Kidney (tissue), 13 donors: ENCODE measurements at regions not wholly inside any gene's neighbourhood (a gene's known extent, or its start where the extent isn't known, plus 50 kb on each side); places are given as distances from the start of the nearest gene placed in this dataset.

ENCODE experiments used
- DNase-seq, 5 donors: peaks; one replicate each; pipeline ENCODE4 v3.0.0-alpha.2; 2013 to 2020
- FAIRE-seq: peaks from 2 replicates; lab custom pipeline; 2012; peaks lifted over from hg19 to GRCh38; lab: Jason Lieb, UNC
- H3K27ac ChIP-seq, 2 donors: one replicate each; pipeline ENCODE4 v1.7.0; 2013; ENCODE audit warnings: low read depth in 2 of 2, low read length in 2 of 2, inconsistent platforms in 1 of 2
- H3K27me3 ChIP-seq: one replicate; pipeline ENCODE4 v1.7.1; 2013; ENCODE audit warnings: low read length, inconsistent platforms; ENCODE audit not compliant: control insufficient read depth, insufficient read depth
- H3K36me3 ChIP-seq, 3 donors: one replicate each; pipeline versions ENCODE4 v1.7.0 to v1.7.1; 2013; ENCODE audit warnings: low read length in 3 of 3, control low read depth in 1 of 3, inconsistent platforms in 1 of 3; ENCODE audit not compliant: insufficient read depth in 3 of 3, control insufficient read depth in 2 of 3
- H3K4me1 ChIP-seq, 3 donors: one replicate each; pipeline versions ENCODE4 v1.7.0 to v1.7.1; 2013; ENCODE audit warnings: low read length in 3 of 3, inconsistent platforms in 1 of 3, low read depth in 1 of 3; ENCODE audit not compliant: control insufficient read depth in 2 of 3, insufficient read depth in 2 of 3
- H3K4me3 ChIP-seq, 3 donors: one replicate each; pipeline versions ENCODE4 v1.7.0 to v1.8.1; 2013; ENCODE audit warnings: low read length in 3 of 3, control low read depth in 1 of 3, inconsistent platforms in 1 of 3
- H3K9ac ChIP-seq, 3 donors: one replicate each; pipeline versions ENCODE4 v1.7.0 to v1.7.1; 2013; ENCODE audit warnings: low read length in 3 of 3, control low read depth in 1 of 3, inconsistent platforms in 1 of 3
- H3K9me3 ChIP-seq, 3 donors: one replicate each; pipeline versions ENCODE4 v1.7.0 to v1.7.1; 2013; ENCODE audit warnings: low read length in 3 of 3, control low read depth in 1 of 3, inconsistent platforms in 1 of 3; ENCODE audit not compliant: control insufficient read depth in 2 of 3, insufficient read depth in 1 of 3
- CTCF ChIP-seq: IDR thresholded peaks from 3 replicates; pipeline ENCODE4 v1.5.1; 2012; ENCODE audit warnings: mild to moderate bottlenecking, moderate library complexity, borderline replicate concordance; ENCODE audit not compliant: insufficient read depth; ENCODE audit errors: extremely low read depth
- intact Hi-C: fragments of 100-400 bp; cut with DNase I; formaldehyde crosslinking; loops from one replicate; pipeline ENCODE4 v1.11.1; 2022
- donor health status: control.
- donor health status: control.
- donor health status: control.
- donor health status: control.
- donor health status: control.
- donor health status: DM: yes; HTN: yes; CAD: no.
- donor health status: Normal renal cell carcinoma (clear cell type).

GRCh38 chr5:33068786-33069185 lies 357.7 kb downstream of the NPR3 start:
- no peak for TF ChIP-seq CTCF
- Histone ChIP-seq H3K36me3 (no peaks in the 10 kb centered on the region), H3K4me1 (no peaks in the 10 kb centered on the region), H3K9ac (no peak overlapping the region), H3K27me3 (no peaks in the 10 kb centered on the region), H3K9me3 (no peaks in the 10 kb centered on the region), H3K27ac (no peak overlapping the region), H3K4me3 (no peak overlapping the region)
- DNase-seq (no peak), FAIRE-seq (no peak)
- intact Hi-C loops = no loop called here

- DNase-seq (no peak), FAIRE-seq (no peak)
- H3K9ac ChIP-seq = no peak overlapping the region
- no peak overlapping the region for H3K4me3 ChIP-seq
- no peaks in the 10 kb centered on the region for H3K9me3 ChIP-seq
- intact Hi-C loops = no loop called here
- H3K27ac ChIP-seq = no peak overlapping the region
- TF ChIP-seq CTCF = no peak
- no peaks in the 10 kb centered on the region for H3K27me3 ChIP-seq
- H3K36me3 ChIP-seq = no peaks in the 10 kb centered on the region
- H3K4me1 ChIP-seq = no peaks in the 10 kb centered on the region
These were observed 361.2 kb downstream of the NPR3 start for GRCh38 chr5:33072296-33072695.

GRCh38 chr5:33072726-33073125 lies 361.6 kb downstream of the NPR3 start:
- H3K4me1 ChIP-seq = no peaks in the 10 kb centered on the region
- intact Hi-C loops = no loop called here
- TF ChIP-seq CTCF = no peak
- H3K36me3 ChIP-seq = no peaks in the 10 kb centered on the region
- H3K4me3 ChIP-seq = no peak overlapping the region
- no peaks in the 10 kb centered on the region for H3K27me3 ChIP-seq
- H3K9ac ChIP-seq = no peak overlapping the region
- H3K9me3 ChIP-seq = no peaks in the 10 kb centered on the region
- no peak overlapping the region for H3K27ac ChIP-seq
- DNase-seq (no peak), FAIRE-seq (no peak)

- Histone ChIP-seq H3K27ac (no peak overlapping the region), H3K9ac (no peak overlapping the region), H3K4me1 (no peaks in the 10 kb centered on the region), H3K27me3 (no peaks in the 10 kb centered on the region), H3K4me3 (no peak overlapping the region), H3K36me3 (no peaks in the 10 kb centered on the region), H3K9me3 (no peaks in the 10 kb centered on the region)
- FAIRE-seq (no peak), DNase-seq (no peak)
- intact Hi-C loops = no loop called here
- TF ChIP-seq CTCF = no peak
These were observed 362.8 kb downstream of the NPR3 start for GRCh38 chr5:33073881-33074327.
